Ishikawa (cell line): ENCODE measurements at regions not wholly inside any gene's neighbourhood (a gene's known extent, or its start where the extent isn't known, plus 50 kb on each side); places are given as distances from the start of the nearest gene placed in this dataset.

Experiments used
- CEBPB ChIP-seq: IDR thresholded peaks from 2 replicates; pipeline ENCODE4 v1.6.1; 2012
- CREB1 ChIP-seq: IDR thresholded peaks from 2 replicates; pipeline ENCODE4 v1.6.1; 2012; ENCODE audit warnings: low read depth
- EGR1 ChIP-seq: IDR thresholded peaks from 2 replicates; pipeline ENCODE4 v1.6.1; 2012
- EP300 ChIP-seq: IDR thresholded peaks from 2 replicates; pipeline ENCODE4 v1.6.1; 2012; ENCODE audit warnings: borderline replicate concordance
- FOXM1 ChIP-seq: IDR thresholded peaks from 2 replicates; pipeline ENCODE4 v1.6.1; 2012; ENCODE audit warnings: low read depth, borderline replicate concordance
- NFIC ChIP-seq: IDR thresholded peaks from 2 replicates; pipeline ENCODE4 v1.6.1; 2012
- RAD21 ChIP-seq: IDR thresholded peaks from 2 replicates; pipeline ENCODE4 v1.6.1; 2012; ENCODE audit warnings: low read depth
- TAF1 ChIP-seq: IDR thresholded peaks from 2 replicates; pipeline ENCODE4 v1.6.1; 2012; ENCODE audit warnings: low read depth, mild to moderate bottlenecking
- TCF12 ChIP-seq: IDR thresholded peaks from 2 replicates; pipeline ENCODE4 v1.6.1; 2012; ENCODE audit warnings: low read depth
- TEAD4 ChIP-seq: IDR thresholded peaks from 2 replicates; pipeline ENCODE4 v1.6.1; 2012
- YY1 ChIP-seq: IDR thresholded peaks from 2 replicates; pipeline ENCODE4 v1.6.1; 2012; ENCODE audit warnings: low read depth
- ZBTB7A ChIP-seq: IDR thresholded peaks from 2 replicates; pipeline ENCODE4 v1.6.1; 2012; ENCODE audit warnings: low read depth
- TF ChIP-seq, protein P1 (sequence below): IDR thresholded peaks from 2 replicates; pipeline ENCODE4 v1.6.1; 2012
- TF ChIP-seq, protein P2 (sequence below): IDR thresholded peaks from 2 replicates; pipeline ENCODE4 v1.6.1; 2012
- TF ChIP-seq, protein P3 (sequence below): IDR thresholded peaks from 2 replicates; pipeline ENCODE4 v1.6.1; 2012; ENCODE audit warnings: low read depth, mild to moderate bottlenecking

DNA sequence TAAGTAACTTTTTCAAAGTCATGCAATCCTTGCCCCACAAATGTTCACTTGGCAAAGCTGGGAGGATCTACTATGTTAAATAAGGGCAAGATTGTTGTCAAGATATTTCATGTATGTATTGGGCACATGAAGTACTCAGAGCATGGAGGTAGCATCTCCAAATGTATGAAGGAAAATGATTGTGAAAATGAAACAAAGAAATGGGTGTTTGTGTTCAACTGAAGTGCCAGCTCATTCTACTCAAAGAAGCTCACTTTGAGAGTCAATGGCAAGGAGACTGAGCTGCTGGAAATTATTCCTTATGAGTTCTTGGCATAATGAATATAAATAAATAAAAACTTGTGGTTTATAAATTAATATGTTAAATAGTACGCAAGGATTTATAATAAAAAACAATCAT, 124.5 kb upstream of the ARSJ start:
- TF ChIP-seq YY1 = no peak
- TF ChIP-seq, protein P1, sequence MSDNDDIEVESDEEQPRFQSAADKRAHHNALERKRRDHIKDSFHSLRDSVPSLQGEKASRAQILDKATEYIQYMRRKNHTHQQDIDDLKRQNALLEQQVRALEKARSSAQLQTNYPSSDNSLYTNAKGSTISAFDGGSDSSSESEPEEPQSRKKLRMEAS = no peak
- TF ChIP-seq RAD21 = no peak
- TF ChIP-seq, protein P2, sequence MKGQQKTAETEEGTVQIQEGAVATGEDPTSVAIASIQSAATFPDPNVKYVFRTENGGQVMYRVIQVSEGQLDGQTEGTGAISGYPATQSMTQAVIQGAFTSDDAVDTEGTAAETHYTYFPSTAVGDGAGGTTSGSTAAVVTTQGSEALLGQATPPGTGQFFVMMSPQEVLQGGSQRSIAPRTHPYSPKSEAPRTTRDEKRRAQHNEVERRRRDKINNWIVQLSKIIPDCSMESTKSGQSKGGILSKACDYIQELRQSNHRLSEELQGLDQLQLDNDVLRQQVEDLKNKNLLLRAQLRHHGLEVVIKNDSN = no peak
- TF ChIP-seq TCF12 = no peak
- TF ChIP-seq FOXM1 = no peak
- no peak for TF ChIP-seq CEBPB
- TF ChIP-seq CREB1 = no peak

DNA sequence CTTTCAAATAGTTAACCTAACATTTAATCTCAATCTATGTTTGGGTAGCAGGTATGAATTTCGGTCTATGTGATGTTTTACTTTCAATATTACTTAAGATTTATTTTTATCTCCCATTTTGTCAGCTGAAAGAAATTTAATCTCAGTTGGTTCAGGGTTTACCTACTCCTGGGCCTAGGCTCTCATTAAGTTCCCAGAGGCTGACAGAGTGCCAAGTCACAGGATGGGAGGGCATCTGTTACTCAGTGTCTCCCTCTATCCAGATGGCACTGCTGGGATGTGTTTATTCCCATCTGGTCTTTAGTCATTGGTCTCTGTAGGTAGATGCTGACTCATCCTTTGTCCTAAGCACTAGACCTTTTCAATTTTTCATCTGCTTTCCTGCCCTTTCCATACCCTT, 129.4 kb upstream of the ARSJ start:
- TF ChIP-seq CEBPB (no peak), EGR1 (no peak), TEAD4 (no peak), TAF1 (no peak), CREB1 (no peak), ZBTB7A (no peak), FOXM1 (no peak), YY1 (no peak), NFIC (no peak), EP300 (no peak), RAD21 (no peak), TCF12 (no peak)
- TF ChIP-seq, protein P2 = no peak
- TF ChIP-seq, protein P1 = no peak

DNA sequence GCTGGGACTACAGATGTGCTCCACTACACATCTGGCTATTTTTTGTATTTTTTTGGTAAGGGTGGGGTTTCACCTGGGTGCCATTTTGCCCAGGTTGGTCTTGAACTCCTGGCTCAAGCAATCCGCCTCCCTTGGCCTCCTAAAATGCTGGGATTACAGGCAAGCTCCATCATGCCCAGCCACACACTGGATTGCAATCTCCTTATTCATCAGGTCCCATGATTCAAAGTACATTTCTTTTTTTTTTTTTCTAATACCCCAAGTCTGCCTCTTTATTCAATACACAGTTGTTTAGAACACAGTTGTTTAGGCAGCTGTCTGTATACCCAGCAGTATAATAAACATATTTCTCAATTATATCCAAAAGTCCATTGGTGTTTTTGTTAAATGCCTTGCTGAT, 130.3 kb upstream of the ARSJ start:
- TF ChIP-seq EGR1 (no peak), TAF1 (no peak), FOXM1 (no peak), CREB1 (no peak), CEBPB (no peak), RAD21 (no peak), EP300 (no peak)
- TF ChIP-seq, protein P3, sequence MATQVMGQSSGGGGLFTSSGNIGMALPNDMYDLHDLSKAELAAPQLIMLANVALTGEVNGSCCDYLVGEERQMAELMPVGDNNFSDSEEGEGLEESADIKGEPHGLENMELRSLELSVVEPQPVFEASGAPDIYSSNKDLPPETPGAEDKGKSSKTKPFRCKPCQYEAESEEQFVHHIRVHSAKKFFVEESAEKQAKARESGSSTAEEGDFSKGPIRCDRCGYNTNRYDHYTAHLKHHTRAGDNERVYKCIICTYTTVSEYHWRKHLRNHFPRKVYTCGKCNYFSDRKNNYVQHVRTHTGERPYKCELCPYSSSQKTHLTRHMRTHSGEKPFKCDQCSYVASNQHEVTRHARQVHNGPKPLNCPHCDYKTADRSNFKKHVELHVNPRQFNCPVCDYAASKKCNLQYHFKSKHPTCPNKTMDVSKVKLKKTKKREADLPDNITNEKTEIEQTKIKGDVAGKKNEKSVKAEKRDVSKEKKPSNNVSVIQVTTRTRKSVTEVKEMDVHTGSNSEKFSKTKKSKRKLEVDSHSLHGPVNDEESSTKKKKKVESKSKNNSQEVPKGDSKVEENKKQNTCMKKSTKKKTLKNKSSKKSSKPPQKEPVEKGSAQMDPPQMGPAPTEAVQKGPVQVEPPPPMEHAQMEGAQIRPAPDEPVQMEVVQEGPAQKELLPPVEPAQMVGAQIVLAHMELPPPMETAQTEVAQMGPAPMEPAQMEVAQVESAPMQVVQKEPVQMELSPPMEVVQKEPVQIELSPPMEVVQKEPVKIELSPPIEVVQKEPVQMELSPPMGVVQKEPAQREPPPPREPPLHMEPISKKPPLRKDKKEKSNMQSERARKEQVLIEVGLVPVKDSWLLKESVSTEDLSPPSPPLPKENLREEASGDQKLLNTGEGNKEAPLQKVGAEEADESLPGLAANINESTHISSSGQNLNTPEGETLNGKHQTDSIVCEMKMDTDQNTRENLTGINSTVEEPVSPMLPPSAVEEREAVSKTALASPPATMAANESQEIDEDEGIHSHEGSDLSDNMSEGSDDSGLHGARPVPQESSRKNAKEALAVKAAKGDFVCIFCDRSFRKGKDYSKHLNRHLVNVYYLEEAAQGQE = no peak
- TF ChIP-seq, protein P2 = no peak
- TF ChIP-seq, protein P1 = no peak

DNA sequence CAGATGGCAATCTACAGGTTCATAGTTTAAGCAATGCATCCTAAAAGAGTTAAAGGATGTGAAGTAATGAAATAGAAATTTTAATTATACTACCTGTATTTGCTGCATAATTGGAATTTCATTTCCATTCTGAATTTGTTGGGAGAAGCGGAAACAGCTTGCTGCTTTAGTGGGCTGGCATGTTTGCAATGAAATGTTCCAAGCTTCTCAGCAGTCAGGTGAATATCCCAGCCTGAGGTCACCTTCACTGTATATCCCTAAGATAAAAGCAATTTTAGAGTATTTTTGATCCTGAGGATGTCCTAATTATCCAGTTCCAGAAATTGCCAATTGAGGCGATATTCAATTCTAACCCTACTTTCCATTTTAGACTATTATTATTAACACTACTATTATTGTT, 136.1 kb upstream of the ARSJ start:
- no peak for TF ChIP-seq ZBTB7A
- TF ChIP-seq, protein P1 = no peak
- no peak for TF ChIP-seq NFIC
- TF ChIP-seq, protein P3 = no peak
- TF ChIP-seq CEBPB = no peak

DNA sequence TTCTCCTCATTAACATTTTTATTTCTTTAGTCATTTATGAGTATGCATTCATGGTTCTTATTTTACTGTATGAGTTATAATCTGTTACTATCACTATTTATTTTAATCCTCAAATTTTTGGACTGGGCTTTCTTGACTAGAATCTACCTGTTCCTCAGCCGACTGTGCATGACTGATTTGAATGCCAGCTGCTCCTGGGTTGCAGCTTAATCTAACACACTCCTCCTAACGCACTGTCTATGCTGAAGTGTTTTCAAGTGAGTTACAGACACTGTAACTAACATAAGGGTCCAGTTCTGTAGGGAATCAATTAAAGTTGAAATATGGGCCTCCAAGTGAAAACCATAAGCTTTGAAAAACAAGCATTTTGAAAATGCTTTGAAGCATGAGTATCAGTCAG, 137.4 kb upstream of the ARSJ start:
- TF ChIP-seq CEBPB = no peak
- TF ChIP-seq, protein P3 = no peak
- no peak for TF ChIP-seq YY1
